H1 (cell line): ENCODE measurements at regions not wholly inside any gene's neighbourhood (a gene's known extent, or its start where the extent isn't known, plus 50 kb on each side); places are given as distances from the start of the nearest gene placed in this dataset.

Experiments used
- CTCF ChIA-PET: fragments of 300-600 bp; sonication (Branson Sonifier 250); formaldehyde crosslinking; loops from one replicate; lab custom pipeline; 2021; ENCODE audit not compliant: partially characterized antibody; lab: Charles Lee
- POLR2A ChIA-PET: fragments of 300-600 bp; sonication (Branson Sonifier 250); formaldehyde crosslinking; loops from one replicate; lab custom pipeline; 2021; ENCODE audit warnings: inconsistent platforms; ENCODE audit not compliant: partially characterized antibody; lab: Charles Lee
- DNase-seq, 2 experiments: peaks; one replicate each; pipeline versions ENCODE4 v3.0.0 to v3.0.0-alpha.2; 2010 to 2022; ENCODE audit warnings: low spot score in 2 of 2, low read depth in 1 of 2, mixed read lengths in 1 of 2
- FAIRE-seq: peaks from 2 replicates; lab custom pipeline; 2011; peaks lifted over from hg19 to GRCh38; lab: Jason Lieb, UNC
- H2AFZ ChIP-seq: 2 replicates; pipeline ENCODE4 v1.8.1; 2012; ENCODE audit warnings: low read length, inconsistent platforms
- H2AK5ac ChIP-seq: 2 replicates; pipeline ENCODE4 v1.6.1; 2013; ENCODE audit warnings: low read depth, low read length
- H2BK120ac ChIP-seq: replicated peaks from 2 replicates; pipeline ENCODE3; 2013; ENCODE audit warnings: low read depth, low read length, inconsistent platforms
- H2BK12ac ChIP-seq: 2 replicates; pipeline ENCODE4 v1.6.1; 2013; ENCODE audit warnings: low read depth, low read length
- H2BK15ac ChIP-seq: 2 replicates; pipeline ENCODE4 v1.6.1; 2013; ENCODE audit warnings: low read length
- H2BK20ac ChIP-seq: 2 replicates; pipeline ENCODE4 v1.6.1; 2013; ENCODE audit warnings: low read length
- H2BK5ac ChIP-seq: 2 replicates; pipeline ENCODE4 v1.6.1; 2013; ENCODE audit warnings: low read depth, low read length
- H3K14ac ChIP-seq: 2 replicates; pipeline ENCODE4 v1.6.1; 2013; ENCODE audit warnings: inconsistent platforms; ENCODE audit not compliant: insufficient read length
- H3K18ac ChIP-seq: 2 replicates; pipeline ENCODE4 v1.6.1; 2013; ENCODE audit warnings: low read length; ENCODE audit errors: extremely low read depth
- H3K23ac ChIP-seq: 2 replicates; pipeline ENCODE4 v1.6.1; 2013; ENCODE audit warnings: inconsistent platforms; ENCODE audit not compliant: insufficient read length
- H3K23me2 ChIP-seq: 2 replicates; pipeline ENCODE4 v1.6.1; 2013; ENCODE audit warnings: low read depth, low read length
- H3K27ac ChIP-seq: 2 replicates; pipeline ENCODE4 v1.6.1; 2011; ENCODE audit warnings: low read depth, low read length, inconsistent platforms
- H3K27me3 ChIP-seq, 4 experiments: replicated peaks in 1 of 4; 1 replicate in 1 of 4; 2 replicates in 3 of 4; pipeline versions ENCODE4 v1.6.1 to v1.8.1; 2011 to 2013; ENCODE audit warnings: low read length in 3 of 4, mild to moderate bottlenecking in 3 of 4, inconsistent platforms in 2 of 4, mixed read lengths in 2 of 4, moderate library complexity in 1 of 4; ENCODE audit not compliant: control insufficient read depth in 3 of 4, insufficient read depth in 3 of 4; ENCODE audit errors: extremely low read depth in 1 of 4
- H3K36me3 ChIP-seq, 4 experiments: 2 replicates each; pipeline versions ENCODE4 v1.6.1 to v1.8.1; 2011 to 2013; ENCODE audit warnings: mild to moderate bottlenecking in 4 of 4, low read length in 3 of 4, moderate library complexity in 2 of 4, control low read depth in 1 of 4, inconsistent platforms in 1 of 4; ENCODE audit not compliant: insufficient read depth in 4 of 4, control insufficient read depth in 2 of 4
- H3K4ac ChIP-seq: replicated peaks from 2 replicates; pipeline ENCODE3; 2013; ENCODE audit warnings: low read length, low read depth, mixed read lengths, inconsistent platforms; ENCODE audit not compliant: insufficient read length
- H3K4me1 ChIP-seq, 4 experiments: replicated peaks in 1 of 4; 1 replicate in 1 of 4; 2 replicates in 3 of 4; pipeline versions ENCODE4 v1.6.1 to v1.8.1; 2011 to 2013; ENCODE audit warnings: low read length in 3 of 4, inconsistent platforms in 2 of 4, mixed read lengths in 1 of 4; ENCODE audit not compliant: insufficient read depth in 4 of 4, control insufficient read depth in 3 of 4
- H3K4me2 ChIP-seq, 2 experiments: 2 replicates each; pipeline versions ENCODE4 v1.6.1 to v1.8.1; 2011 to 2013; ENCODE audit warnings: low read depth in 2 of 2, low read length in 2 of 2, control low read depth in 1 of 2, inconsistent platforms in 1 of 2, mild to moderate bottlenecking in 1 of 2; ENCODE audit not compliant: insufficient read depth in 1 of 2
- H3K4me3 ChIP-seq, 4 experiments: fragments of 200-600, 300-600 bp in 1 of 4; sonication (generic), shearing (Covaris generic), sonication (Bioruptor Twin) in 1 of 4; 2 replicates each; pipeline versions ENCODE4 v1.5.1 to v1.8.1; 2011 to 2016; ENCODE audit warnings: low read length in 4 of 4, low read depth in 3 of 4, control low read depth in 2 of 4, inconsistent platforms in 2 of 4, mild to moderate bottlenecking in 2 of 4, mixed read lengths in 1 of 4, moderate library complexity in 1 of 4; ENCODE audit not compliant: insufficient read depth in 2 of 4; ENCODE audit errors: extremely low read depth in 1 of 4
- H3K56ac ChIP-seq: replicated peaks from 2 replicates; pipeline ENCODE3; 2013; ENCODE audit warnings: low read depth, mild to moderate bottlenecking, mixed read lengths, low read length, inconsistent platforms; ENCODE audit not compliant: insufficient read length
- H3K79me1 ChIP-seq: 2 replicates; pipeline ENCODE4 v1.6.1; 2013; ENCODE audit warnings: low read depth, low read length, control low read depth
- H3K79me2 ChIP-seq, 2 experiments: 2 replicates each; pipeline versions ENCODE4 v1.6.1 to v1.8.1; 2012 to 2013; ENCODE audit warnings: low read length in 2 of 2, mild to moderate bottlenecking in 2 of 2, inconsistent platforms in 1 of 2; ENCODE audit not compliant: insufficient read depth in 2 of 2, control insufficient read depth in 1 of 2
- H3K9ac ChIP-seq, 4 experiments: replicated peaks in 1 of 4; 1 replicate in 1 of 4; 2 replicates in 3 of 4; pipeline versions ENCODE4 v1.6.1 to v1.8.1; 2011 to 2013; ENCODE audit warnings: low read depth in 3 of 4, low read length in 3 of 4, control low read depth in 2 of 4, mild to moderate bottlenecking in 2 of 4, moderate library complexity in 2 of 4, inconsistent platforms in 1 of 4; ENCODE audit errors: extremely low read depth in 1 of 4
- H3K9me3 ChIP-seq, 2 experiments: 2 replicates each; pipeline versions ENCODE4 v1.6.1 to v1.8.1; 2012 to 2013; ENCODE audit warnings: mild to moderate bottlenecking in 2 of 2, moderate library complexity in 2 of 2, control low read depth in 1 of 2, inconsistent platforms in 1 of 2, low read depth in 1 of 2, low read length in 1 of 2, mixed read lengths in 1 of 2; ENCODE audit not compliant: insufficient read depth in 2 of 2
- H4K20me1 ChIP-seq, 2 experiments: replicated peaks in 1 of 2; 2 replicates each; pipeline versions ENCODE3 to v1.8.1; 2011 to 2013; ENCODE audit warnings: inconsistent platforms in 2 of 2, low read length in 2 of 2, mild to moderate bottlenecking in 1 of 2; ENCODE audit not compliant: insufficient read depth in 2 of 2, control insufficient read depth in 1 of 2
- H4K5ac ChIP-seq: 2 replicates; pipeline ENCODE4 v1.6.1; 2013; ENCODE audit warnings: low read length, low read depth, mixed read lengths, inconsistent platforms; ENCODE audit not compliant: insufficient read length
- H4K8ac ChIP-seq: 2 replicates; pipeline ENCODE4 v1.8.0; 2013; ENCODE audit warnings: mild to moderate bottlenecking, moderate library complexity, low read length, inconsistent platforms; ENCODE audit not compliant: insufficient read depth; ENCODE audit errors: extremely low read depth
- H4K91ac ChIP-seq: replicated peaks from 2 replicates; pipeline ENCODE3; 2013; ENCODE audit warnings: low read length, mixed read lengths, inconsistent platforms; ENCODE audit not compliant: insufficient read length
- KDM4A ChIP-seq: IDR thresholded peaks from one replicate; pipeline ENCODE4 v1.7.1; 2012; ENCODE audit warnings: low read depth, mild to moderate bottlenecking, moderate library complexity, low read length, inconsistent platforms; ENCODE audit not compliant: severe bottlenecking
- SAP30 ChIP-seq: fragments of 300-600 bp; sonication (generic); IDR thresholded peaks from 2 replicates; pipeline ENCODE4 v1.7.1; 2012; ENCODE audit warnings: low read length, moderate library complexity, mild to moderate bottlenecking, inconsistent platforms; ENCODE audit not compliant: insufficient read depth, insufficient replicate concordance
- YY1 ChIP-seq: IDR thresholded peaks from 2 replicates; pipeline ENCODE4 v1.6.1; 2011; ENCODE audit warnings: low read depth, mild to moderate bottlenecking, low read length
- WGBS, 2 experiments: shearing (Covaris generic) in 1 of 2; methylation state at CpG; one replicate each; pipeline versions ENCODE4 v1.1.6 to v1.1.7; 2013 to 2015; ENCODE audit warnings: low lambda C conversion rate in 2 of 2, mixed read lengths in 2 of 2, inconsistent platforms in 1 of 2, low coverage in 1 of 2, missing lambda C conversion rate in 1 of 2; ENCODE audit not compliant: insufficient replicate concordance in 2 of 2, insufficient coverage in 1 of 2, insufficient read length in 1 of 2; ENCODE audit errors: extremely low coverage in 1 of 2, missing lambda C conversion rate in 1 of 2; 5-methylcytosine and 5-hydroxymethylcytosine counted together

DNA sequence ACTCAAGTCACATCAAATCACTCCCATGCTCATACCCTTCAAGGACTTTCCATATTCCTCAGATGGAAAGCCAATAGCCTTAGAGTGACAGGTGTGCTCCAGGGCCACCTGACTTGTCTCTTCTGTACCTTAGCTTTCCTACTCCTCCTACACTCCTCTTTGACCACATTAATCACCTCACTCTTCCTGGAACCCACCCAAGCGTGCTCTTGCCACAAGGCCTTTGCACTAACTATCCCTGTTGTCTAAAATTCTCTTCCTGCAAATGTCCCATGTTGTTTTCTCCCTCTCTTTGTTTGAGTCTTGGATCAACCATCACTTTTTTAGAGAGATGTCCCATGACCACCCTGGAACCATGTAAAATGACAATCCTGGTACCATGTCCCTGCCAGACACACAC lies 244.1 kb downstream of the AASDHPPT start:
- WGBS, 2 experiments, result 95% methylated on average over 1 of the region's 1 CpG; no CpG with 5 or more reads in 1 of the 2 experiments
- no peak overlapping the region for H2BK12ac ChIP-seq
- no peak overlapping the region for H3K23ac ChIP-seq
- H2AFZ ChIP-seq, result no peak overlapping the region
- H3K4ac ChIP-seq, result no peak overlapping the region
- ChIA-PET CTCF (interaction anchor here (0.7 kb wide), 1 partner anchor 1301 kb away, joined by 4 read pairs; no protein-coding TSS in a partner anchor), POLR2A (no interaction called here)
- no peak overlapping the region for H3K4me2 ChIP-seq
- H2BK5ac ChIP-seq, result no peak overlapping the region
- H3K79me1 ChIP-seq, result no peaks in the 10 kb centered on the region
- H3K56ac ChIP-seq, result no peak overlapping the region
- H4K8ac ChIP-seq, result no peak overlapping the region
- peaks cover 0 to 4% (median 2%) of the 10 kb centered on the region in 4 experiments; a peak in 3 of 7 replicates for H3K4me1 ChIP-seq
- no peak for DNase-seq
- H3K79me2 ChIP-seq, result no peaks in the 10 kb centered on the region
- H3K14ac ChIP-seq, result no peak overlapping the region
- H3K4me3 ChIP-seq, result no peak overlapping the region
- H3K27ac ChIP-seq, result no peak overlapping the region
- no peak for TF ChIP-seq YY1
- TF ChIP-seq SAP30, result no peak
- no peak for TF ChIP-seq KDM4A
- H3K36me3 ChIP-seq, result no peaks in the 10 kb centered on the region
- no peak overlapping the region for H2BK15ac ChIP-seq
- no peak overlapping the region for H2BK20ac ChIP-seq
- no peaks in the 10 kb centered on the region for H4K20me1 ChIP-seq
- no peaks in the 10 kb centered on the region for H3K23me2 ChIP-seq
- no peak overlapping the region for H3K9ac ChIP-seq
- no peak overlapping the region for H2BK120ac ChIP-seq
- FAIRE-seq, result no peak
- peaks cover 14 to 21% of the 10 kb centered on the region in 2 experiments; a peak in 3 of 4 replicates for H3K9me3 ChIP-seq
- H4K91ac ChIP-seq, result no peak overlapping the region
- H3K18ac ChIP-seq, result no peak overlapping the region
- H3K27me3 ChIP-seq, result no peaks in the 10 kb centered on the region
- H4K5ac ChIP-seq, result no peak overlapping the region
- H2AK5ac ChIP-seq, result no peak overlapping the region
